ENCODE measurements at regions not wholly inside any gene's neighbourhood (a gene's known extent, or its start where the extent isn't known, plus 50 kb on each side); places are given as distances from the start of the nearest gene placed in this dataset.

DNA sequence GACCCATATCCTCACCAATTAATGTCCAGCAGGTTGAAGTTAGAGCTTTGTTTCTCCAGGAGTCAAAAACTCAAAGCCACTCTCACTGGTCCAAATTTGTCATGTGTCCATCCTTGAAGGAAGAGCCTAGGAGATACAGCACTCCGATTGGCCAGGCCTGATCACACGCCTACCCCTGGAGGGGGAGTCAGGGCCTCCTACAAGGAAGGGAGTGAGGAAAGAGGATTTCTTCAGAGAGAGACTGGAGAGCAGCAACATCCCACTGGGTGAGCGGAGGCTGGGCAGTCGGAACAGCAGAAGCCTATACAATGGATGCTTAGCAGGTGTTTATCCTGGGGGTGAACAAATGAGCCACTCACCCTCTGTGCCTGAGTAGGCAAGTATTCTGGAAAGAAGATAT, 113.9 kb downstream of the TRIM29 start:
- TF ChIP-seq CTCF (IDR thresholded peaks at IDR 0.05; ENCODE audit: low read depth, low read length), result no peak
- DNase-seq (ENCODE audit: low read depth, low spot score), result no peak
- Histone ChIP-seq H3K27ac (ENCODE audit: low read depth, low read length) (no peak overlapping the region), H3K4me3 (ENCODE audit: low read depth, low read length) (no peak overlapping the region), H3K27me3 (ENCODE audit: control insufficient read depth, insufficient read depth, low read length) (peaks cover 6% of the 10 kb centered on the region), H3K9me3 (ENCODE audit: control insufficient read depth, insufficient read depth, low read length) (peaks cover 3% of the 10 kb centered on the region; the same call in 1 of the 2 replicates)
- POLR2A ChIA-PET, result no interaction called here
- CTCF ChIA-PET, result no interaction called here

- ChIA-PET CTCF (no interaction called here), POLR2A (no interaction called here)
- Histone ChIP-seq H3K27me3 (ENCODE audit: control insufficient read depth, insufficient read depth, low read length) (peaks cover 6% of the 10 kb centered on the region), H3K9me3 (ENCODE audit: control insufficient read depth, insufficient read depth, low read length) (peaks cover 3% of the 10 kb centered on the region; the same call in 1 of the 2 replicates), H3K4me3 (ENCODE audit: low read depth, low read length) (no peak overlapping the region), H3K27ac (ENCODE audit: low read depth, low read length) (no peak overlapping the region)
- TF ChIP-seq CTCF (IDR thresholded peaks at IDR 0.05; ENCODE audit: low read depth, low read length), result no peak
- DNase-seq (ENCODE audit: low read depth, low spot score), result no peak
Measured at GRCh38 chr11:120023551-120023950, 114.4 kb downstream of the TRIM29 start.

- no peak for TF ChIP-seq CTCF (IDR thresholded peaks at IDR 0.05; ENCODE audit: low read depth, low read length)
- Histone ChIP-seq H3K27me3 (ENCODE audit: control insufficient read depth, insufficient read depth, low read length) (peaks cover 6% of the 10 kb centered on the region), H3K27ac (ENCODE audit: low read depth, low read length) (no peak overlapping the region), H3K9me3 (ENCODE audit: control insufficient read depth, insufficient read depth, low read length) (peaks cover 3% of the 10 kb centered on the region; the same call in 1 of the 2 replicates), H3K4me3 (ENCODE audit: low read depth, low read length) (no peak overlapping the region)
- ChIA-PET POLR2A (no interaction called here), CTCF (no interaction called here)
- no peak for DNase-seq (ENCODE audit: low read depth, low spot score)
Measured at GRCh38 chr11:120023120-120023519, 114.8 kb downstream of the TRIM29 start.

DNA sequence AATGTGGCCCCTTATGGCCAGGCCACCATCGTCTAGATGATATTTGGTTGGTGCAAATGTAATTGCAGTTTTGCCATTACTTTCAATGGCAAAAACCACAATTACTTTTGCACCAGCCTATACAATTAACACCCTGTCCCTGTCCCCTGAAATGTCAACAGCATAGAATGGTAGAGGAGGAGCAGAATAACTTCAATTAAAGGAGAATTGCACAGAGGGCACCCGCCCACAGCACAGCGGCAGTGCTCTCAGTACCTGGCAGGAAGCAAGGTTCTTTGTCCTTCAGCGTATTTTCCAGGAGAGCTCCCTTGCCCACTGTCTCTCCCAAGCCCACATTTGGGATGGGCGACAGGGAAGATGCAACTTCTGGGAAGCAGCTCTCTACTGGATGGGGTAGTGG, 115.3 kb downstream of the TRIM29 start:
- peaks cover 3% of the 10 kb centered on the region; the same call in 1 of the 2 replicates for H3K9me3 ChIP-seq (ENCODE audit: control insufficient read depth, insufficient read depth, low read length)
- no peak overlapping the region for H3K27ac ChIP-seq (ENCODE audit: low read depth, low read length)
- no peak overlapping the region for H3K4me3 ChIP-seq (ENCODE audit: low read depth, low read length)
- peaks cover 10% of the 10 kb centered on the region for H3K27me3 ChIP-seq (ENCODE audit: control insufficient read depth, insufficient read depth, low read length)
- ChIA-PET CTCF (no interaction called here), POLR2A (no interaction called here)
- TF ChIP-seq CTCF (IDR thresholded peaks at IDR 0.05; ENCODE audit: low read depth, low read length), result no peak
- no peak for DNase-seq (ENCODE audit: low read depth, low spot score)

GRCh38 chr11:120021978-120022377, 115.9 kb downstream of the TRIM29 start:
- H3K4me3 ChIP-seq (ENCODE audit: low read depth, low read length), result no peak overlapping the region
- ChIA-PET CTCF (no interaction called here), POLR2A (no interaction called here)
- TF ChIP-seq CTCF (IDR thresholded peaks at IDR 0.05; ENCODE audit: low read depth, low read length), result no peak
- DNase-seq (ENCODE audit: low read depth, low spot score), result no peak
- peaks cover 15% of the 10 kb centered on the region for H3K27me3 ChIP-seq (ENCODE audit: control insufficient read depth, insufficient read depth, low read length)
- H3K9me3 ChIP-seq (ENCODE audit: control insufficient read depth, insufficient read depth, low read length), result peaks cover 3% of the 10 kb centered on the region; the same call in 1 of the 2 replicates
- no peak overlapping the region for H3K27ac ChIP-seq (ENCODE audit: low read depth, low read length)
